ENCODE measurements at regions not wholly inside any gene's neighbourhood (a gene's known extent, or its start where the extent isn't known, plus 50 kb on each side); places are given as distances from the start of the nearest gene placed in this dataset.

- Histone ChIP-seq H3K4me1 (ENCODE audit: control insufficient read depth, insufficient read depth, low read length, poor library complexity, severe bottlenecking) (peaks cover 7% of the 10 kb centered on the region), H3K9me3 (ENCODE audit: control insufficient read depth, low read length) (no peaks in the 10 kb centered on the region), H3K27ac (ENCODE audit: low read depth, low read length, severe bottlenecking) (no peak overlapping the region), H3K36me3 (ENCODE audit: control insufficient read depth, insufficient read depth, low read length) (no peaks in the 10 kb centered on the region), H3K4me3 (ENCODE audit: extremely low read depth, insufficient read depth, low read length, poor library complexity, severe bottlenecking) (no peak overlapping the region)
- 53% methylated on average over 2 of the region's 2 CpGs; no CpG with 5 or more reads in 1 of the 2 experiments for WGBS, 2 experiments (ENCODE audit: insufficient coverage in 2 of 2)
Observed at GRCh38 chr3:188060840-188061544, 93.0 kb upstream of the LPP start.

GRCh38 chr3:188062216-188062615 is 91.7 kb upstream of the LPP start:
- peaks cover 7% of the 10 kb centered on the region for H3K4me1 ChIP-seq (ENCODE audit: control insufficient read depth, insufficient read depth, low read length, poor library complexity, severe bottlenecking)
- 94 to 100% methylated on average over 1 of the region's 2 CpGs for WGBS, 2 experiments (ENCODE audit: insufficient coverage in 2 of 2)
- no peaks in the 10 kb centered on the region for H3K9me3 ChIP-seq (ENCODE audit: control insufficient read depth, low read length)
- H3K27ac ChIP-seq (ENCODE audit: low read depth, low read length, severe bottlenecking), result no peak overlapping the region
- no peak overlapping the region for H3K4me3 ChIP-seq (ENCODE audit: extremely low read depth, insufficient read depth, low read length, poor library complexity, severe bottlenecking)
- H3K36me3 ChIP-seq (ENCODE audit: control insufficient read depth, insufficient read depth, low read length), result no peaks in the 10 kb centered on the region

- H3K9me3 ChIP-seq (ENCODE audit: control insufficient read depth, low read length), result no peaks in the 10 kb centered on the region
- H3K27ac ChIP-seq (ENCODE audit: low read depth, low read length, severe bottlenecking), result no peak overlapping the region
- no peaks in the 10 kb centered on the region for H3K36me3 ChIP-seq (ENCODE audit: control insufficient read depth, insufficient read depth, low read length)
- H3K4me1 ChIP-seq (ENCODE audit: control insufficient read depth, insufficient read depth, low read length, poor library complexity, severe bottlenecking), result peaks cover 17% of the 10 kb centered on the region
- no peak overlapping the region for H3K4me3 ChIP-seq (ENCODE audit: extremely low read depth, insufficient read depth, low read length, poor library complexity, severe bottlenecking)
- WGBS, 2 experiments (ENCODE audit: insufficient coverage in 2 of 2), result 100% methylated on average over 2 to 3 of the region's 4 CpGs
Observed at GRCh38 chr3:188064831-188065493, 89.0 kb upstream of the LPP start.

GRCh38 chr3:188066141-188066540 is 87.8 kb upstream of the LPP start:
- WGBS, 2 experiments (ENCODE audit: insufficient coverage in 2 of 2), result 94 to 100% methylated on average over 3 of the region's 5 CpGs
- no peak overlapping the region for H3K27ac ChIP-seq (ENCODE audit: low read depth, low read length, severe bottlenecking)
- peaks cover 15% of the 10 kb centered on the region for H3K4me1 ChIP-seq (ENCODE audit: control insufficient read depth, insufficient read depth, low read length, poor library complexity, severe bottlenecking)
- H3K9me3 ChIP-seq (ENCODE audit: control insufficient read depth, low read length), result no peaks in the 10 kb centered on the region
- no peak overlapping the region for H3K4me3 ChIP-seq (ENCODE audit: extremely low read depth, insufficient read depth, low read length, poor library complexity, severe bottlenecking)
- H3K36me3 ChIP-seq (ENCODE audit: control insufficient read depth, insufficient read depth, low read length), result no peaks in the 10 kb centered on the region

GRCh38 chr3:188067932-188068331 is 86.0 kb upstream of the LPP start:
- Histone ChIP-seq H3K27ac (ENCODE audit: low read depth, low read length, severe bottlenecking) (peak overlapping the region; percentile 43), H3K4me3 (ENCODE audit: extremely low read depth, insufficient read depth, low read length, poor library complexity, severe bottlenecking) (no peak overlapping the region), H3K9me3 (ENCODE audit: control insufficient read depth, low read length) (no peaks in the 10 kb centered on the region), H3K4me1 (ENCODE audit: control insufficient read depth, insufficient read depth, low read length, poor library complexity, severe bottlenecking) (peaks cover 11% of the 10 kb centered on the region), H3K36me3 (ENCODE audit: control insufficient read depth, insufficient read depth, low read length) (no peaks in the 10 kb centered on the region)

- Histone ChIP-seq H3K4me1 (ENCODE audit: control insufficient read depth, insufficient read depth, low read length, poor library complexity, severe bottlenecking) (peaks cover 11% of the 10 kb centered on the region), H3K36me3 (ENCODE audit: control insufficient read depth, insufficient read depth, low read length) (no peaks in the 10 kb centered on the region), H3K9me3 (ENCODE audit: control insufficient read depth, low read length) (no peaks in the 10 kb centered on the region), H3K4me3 (ENCODE audit: extremely low read depth, insufficient read depth, low read length, poor library complexity, severe bottlenecking) (no peak overlapping the region), H3K27ac (ENCODE audit: low read depth, low read length, severe bottlenecking) (no peak overlapping the region)
- 80% methylated on average over 1 of the region's 3 CpGs; no CpG with 5 or more reads in 1 of the 2 experiments for WGBS, 2 experiments (ENCODE audit: insufficient coverage in 2 of 2)
Observed at GRCh38 chr3:188068342-188068741, 85.6 kb upstream of the LPP start.

- no peaks in the 10 kb centered on the region for H3K9me3 ChIP-seq (ENCODE audit: control insufficient read depth, low read length)
- H3K27ac ChIP-seq (ENCODE audit: low read depth, low read length, severe bottlenecking), result peak overlapping the region; percentile 43
- 100% methylated on average over 1 of the region's 2 CpGs for WGBS, 2 experiments (ENCODE audit: insufficient coverage in 2 of 2)
- peaks cover 11% of the 10 kb centered on the region for H3K4me1 ChIP-seq (ENCODE audit: control insufficient read depth, insufficient read depth, low read length, poor library complexity, severe bottlenecking)
- H3K4me3 ChIP-seq (ENCODE audit: extremely low read depth, insufficient read depth, low read length, poor library complexity, severe bottlenecking), result no peak overlapping the region
- no peaks in the 10 kb centered on the region for H3K36me3 ChIP-seq (ENCODE audit: control insufficient read depth, insufficient read depth, low read length)
Observed at GRCh38 chr3:188071636-188072035, 82.3 kb upstream of the LPP start.

GRCh38 chr3:188076176-188076575 is 77.8 kb upstream of the LPP start:
- H3K4me1 ChIP-seq (ENCODE audit: control insufficient read depth, insufficient read depth, low read length, poor library complexity, severe bottlenecking), result no peaks in the 10 kb centered on the region
- H3K27ac ChIP-seq (ENCODE audit: low read depth, low read length, severe bottlenecking), result no peak overlapping the region

GRCh38 chr3:188077160-188077799 is 76.7 kb upstream of the LPP start:
- H3K9me3 ChIP-seq (ENCODE audit: control insufficient read depth, low read length), result peaks cover 7% of the 10 kb centered on the region
- no peaks in the 10 kb centered on the region for H3K36me3 ChIP-seq (ENCODE audit: control insufficient read depth, insufficient read depth, low read length)
- WGBS, 2 experiments (ENCODE audit: insufficient coverage in 2 of 2), result 79 to 80% methylated on average over 5 to 7 of the region's 8 CpGs
- H3K4me1 ChIP-seq (ENCODE audit: control insufficient read depth, insufficient read depth, low read length, poor library complexity, severe bottlenecking), result no peaks in the 10 kb centered on the region
- no peak overlapping the region for H3K27ac ChIP-seq (ENCODE audit: low read depth, low read length, severe bottlenecking)
- no peak overlapping the region for H3K4me3 ChIP-seq (ENCODE audit: extremely low read depth, insufficient read depth, low read length, poor library complexity, severe bottlenecking)

More at GRCh38 chr3:188076176-188076575, 77.8 kb upstream of the LPP start:
- 84 to 94% methylated on average over 3 to 4 of the region's 4 CpGs for WGBS, 2 experiments (ENCODE audit: insufficient coverage in 2 of 2)
- Histone ChIP-seq H3K4me3 (ENCODE audit: extremely low read depth, insufficient read depth, low read length, poor library complexity, severe bottlenecking) (no peak overlapping the region), H3K36me3 (ENCODE audit: control insufficient read depth, insufficient read depth, low read length) (no peaks in the 10 kb centered on the region), H3K9me3 (ENCODE audit: control insufficient read depth, low read length) (peaks cover 7% of the 10 kb centered on the region)

- Histone ChIP-seq H3K4me3 (ENCODE audit: extremely low read depth, insufficient read depth, low read length, poor library complexity, severe bottlenecking) (no peak overlapping the region), H3K27ac (ENCODE audit: low read depth, low read length, severe bottlenecking) (no peak overlapping the region), H3K9me3 (ENCODE audit: control insufficient read depth, low read length) (peaks cover 7% of the 10 kb centered on the region), H3K4me1 (ENCODE audit: control insufficient read depth, insufficient read depth, low read length, poor library complexity, severe bottlenecking) (no peaks in the 10 kb centered on the region), H3K36me3 (ENCODE audit: control insufficient read depth, insufficient read depth, low read length) (no peaks in the 10 kb centered on the region)
- no CpG with 5 or more reads among the region's 2 CpGs for WGBS, 2 experiments (ENCODE audit: insufficient coverage in 2 of 2)
Observed at GRCh38 chr3:188080091-188080490, 73.9 kb upstream of the LPP start.

GRCh38 chr3:188082031-188082430 is 71.9 kb upstream of the LPP start:
- Histone ChIP-seq H3K4me3 (ENCODE audit: extremely low read depth, insufficient read depth, low read length, poor library complexity, severe bottlenecking) (no peak overlapping the region), H3K4me1 (ENCODE audit: control insufficient read depth, insufficient read depth, low read length, poor library complexity, severe bottlenecking) (no peaks in the 10 kb centered on the region)
- WGBS, 2 experiments (ENCODE audit: insufficient coverage in 2 of 2), result no CpG with 5 or more reads among the region's 2 CpGs

More at GRCh38 chr3:188082031-188082430, 71.9 kb upstream of the LPP start:
- no peaks in the 10 kb centered on the region for H3K36me3 ChIP-seq (ENCODE audit: control insufficient read depth, insufficient read depth, low read length)
- H3K9me3 ChIP-seq (ENCODE audit: control insufficient read depth, low read length), result peaks cover 7% of the 10 kb centered on the region
- no peak overlapping the region for H3K27ac ChIP-seq (ENCODE audit: low read depth, low read length, severe bottlenecking)
